MM.1S (cell line): ENCODE measurements at regions not wholly inside any gene's neighbourhood (a gene's known extent, or its start where the extent isn't known, plus 50 kb on each side); places are given as distances from the start of the nearest gene placed in this dataset.

Experiments
- EZH2 ChIP-seq: fragments of 300-600 bp; sonication (generic); optimal IDR thresholded peaks from 2 replicates; pipeline ENCODE3; 2017; ENCODE audit warnings: low read depth, mild to moderate bottlenecking, antibody characterized with exemption, low read length, mixed read lengths
- TF ChIP-seq, protein P1 (sequence below): fragments of 300-600 bp; sonication (generic); IDR thresholded peaks from 2 replicates; pipeline ENCODE4 v1.5.1; 2016; ENCODE audit warnings: antibody characterized with exemption, low read length, mixed read lengths

DNA sequence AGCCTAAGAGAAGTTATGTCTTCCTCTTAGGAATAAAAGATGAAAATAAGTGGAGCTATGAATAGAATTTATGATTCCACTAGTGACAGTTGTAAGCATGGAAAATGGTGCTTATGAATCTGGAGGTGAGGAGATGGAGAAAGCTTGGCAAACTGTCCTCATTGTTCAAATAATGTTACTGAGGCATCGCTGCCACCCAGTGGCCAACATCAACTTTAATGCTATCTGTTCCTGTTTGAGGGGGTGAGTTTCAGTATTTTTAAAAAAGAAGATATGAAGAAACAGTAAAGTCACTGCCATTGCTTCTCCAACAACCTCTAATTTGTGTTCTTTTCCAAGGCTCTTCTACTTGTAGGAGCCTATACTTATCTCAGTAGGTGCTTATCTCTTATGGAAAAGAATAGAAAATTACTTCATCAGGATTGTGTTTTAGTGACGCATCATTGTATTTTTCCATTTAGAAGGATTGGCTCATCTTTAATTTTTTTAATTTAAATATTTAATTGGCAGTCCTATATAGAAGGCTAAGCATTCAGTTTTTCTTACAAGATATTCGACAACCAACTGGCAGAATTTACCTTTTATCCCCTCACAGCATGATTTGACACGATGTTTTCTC, 260.4 kb upstream of the P2RY1 start:
- no peak for TF ChIP-seq EZH2
- TF ChIP-seq, protein P1, sequence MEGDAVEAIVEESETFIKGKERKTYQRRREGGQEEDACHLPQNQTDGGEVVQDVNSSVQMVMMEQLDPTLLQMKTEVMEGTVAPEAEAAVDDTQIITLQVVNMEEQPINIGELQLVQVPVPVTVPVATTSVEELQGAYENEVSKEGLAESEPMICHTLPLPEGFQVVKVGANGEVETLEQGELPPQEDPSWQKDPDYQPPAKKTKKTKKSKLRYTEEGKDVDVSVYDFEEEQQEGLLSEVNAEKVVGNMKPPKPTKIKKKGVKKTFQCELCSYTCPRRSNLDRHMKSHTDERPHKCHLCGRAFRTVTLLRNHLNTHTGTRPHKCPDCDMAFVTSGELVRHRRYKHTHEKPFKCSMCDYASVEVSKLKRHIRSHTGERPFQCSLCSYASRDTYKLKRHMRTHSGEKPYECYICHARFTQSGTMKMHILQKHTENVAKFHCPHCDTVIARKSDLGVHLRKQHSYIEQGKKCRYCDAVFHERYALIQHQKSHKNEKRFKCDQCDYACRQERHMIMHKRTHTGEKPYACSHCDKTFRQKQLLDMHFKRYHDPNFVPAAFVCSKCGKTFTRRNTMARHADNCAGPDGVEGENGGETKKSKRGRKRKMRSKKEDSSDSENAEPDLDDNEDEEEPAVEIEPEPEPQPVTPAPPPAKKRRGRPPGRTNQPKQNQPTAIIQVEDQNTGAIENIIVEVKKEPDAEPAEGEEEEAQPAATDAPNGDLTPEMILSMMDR = peak; percentile 60
